ENCODE measurements at regions not wholly inside any gene's neighbourhood (a gene's known extent, or its start where the extent isn't known, plus 50 kb on each side); places are given as distances from the start of the nearest gene placed in this dataset.

DNA sequence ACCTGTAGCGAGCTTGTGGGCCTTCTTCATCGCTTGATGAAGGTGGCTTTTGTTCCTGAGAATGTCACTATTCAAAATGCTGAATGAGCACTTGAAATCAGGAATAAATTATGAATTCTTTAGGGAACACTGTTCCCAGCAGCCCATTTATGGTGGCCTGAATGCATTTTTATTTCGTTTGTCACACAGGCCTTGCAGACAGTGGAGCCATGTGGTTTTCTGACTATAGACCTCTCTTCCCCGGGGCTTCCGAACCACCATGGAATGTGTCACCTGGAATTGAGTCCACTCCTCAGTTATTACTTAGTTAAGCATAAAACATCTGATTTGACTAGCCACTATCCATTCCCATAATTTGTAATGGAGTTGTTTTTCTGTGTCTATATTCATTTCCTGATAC is 396.9 kb downstream of the IRS2 start:
- TF ChIP-seq GATA3 (IDR thresholded peaks at IDR 0.05; ENCODE audit: low read depth, low read length) (no peak), GATA2 (IDR thresholded peaks at IDR 0.05; ENCODE audit: low read depth, low read length) (no peak)
